ENCODE measurements at regions not wholly inside any gene's neighbourhood (a gene's known extent, or its start where the extent isn't known, plus 50 kb on each side); places are given as distances from the start of the nearest gene placed in this dataset.
"Not testable (repeated sequence)": the region's sequence is repeated elsewhere in the genome, so short reads cannot be mapped to it uniquely, and the experiment has no call there.

DNA sequence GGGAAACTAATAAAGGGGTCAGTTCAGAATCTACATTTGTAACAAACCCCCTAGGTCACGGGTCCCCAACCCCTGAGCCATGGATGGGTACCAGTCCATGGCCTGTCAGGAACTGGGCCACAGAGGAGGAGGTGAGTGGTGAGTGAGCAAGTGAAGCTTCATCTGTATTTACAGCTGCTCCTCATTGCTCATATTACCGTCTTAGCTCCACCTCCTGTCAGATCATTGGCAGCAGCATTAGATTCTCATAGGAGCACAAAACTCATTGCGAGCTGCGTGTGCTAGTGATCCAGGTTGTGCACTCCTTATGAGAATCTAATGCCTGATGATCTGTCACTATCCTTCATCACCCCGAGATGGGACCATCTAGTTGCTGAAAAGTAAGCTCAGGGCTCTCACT, 88.4 kb upstream of the MPP7 start:
- DNase-seq (ENCODE audit: low read depth), result no peak

DNA sequence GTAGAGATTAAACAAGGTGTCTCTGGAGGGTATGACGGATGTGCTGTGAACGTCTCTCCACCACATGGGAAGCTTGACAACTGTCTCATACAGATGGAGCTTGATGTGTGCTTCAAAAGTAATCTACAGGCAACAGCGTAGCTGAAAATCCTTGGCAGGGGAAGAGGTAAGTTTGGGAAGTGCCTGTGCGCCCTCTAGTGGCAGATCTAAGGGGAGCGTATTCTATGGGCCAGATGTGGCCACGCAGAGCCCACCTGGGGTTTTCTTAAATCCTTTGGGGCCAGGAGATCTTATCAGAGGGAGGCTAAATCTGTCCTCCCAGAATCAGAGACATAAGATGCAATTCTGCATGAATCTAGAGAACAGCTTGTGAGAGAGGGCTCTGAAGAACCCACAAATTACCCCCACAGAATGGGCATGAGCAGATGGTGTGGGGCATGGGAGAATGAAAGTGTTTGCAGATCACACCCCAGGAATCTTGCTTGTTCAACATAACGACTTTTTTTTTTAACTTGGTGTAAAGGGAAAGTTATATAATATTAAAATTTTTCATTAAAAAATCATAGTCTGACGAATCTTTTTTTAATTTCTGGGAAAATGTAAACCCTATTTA, 91.2 kb upstream of the MPP7 start:
- DNase-seq (ENCODE audit: low read depth), result peak; percentile 14

DNA sequence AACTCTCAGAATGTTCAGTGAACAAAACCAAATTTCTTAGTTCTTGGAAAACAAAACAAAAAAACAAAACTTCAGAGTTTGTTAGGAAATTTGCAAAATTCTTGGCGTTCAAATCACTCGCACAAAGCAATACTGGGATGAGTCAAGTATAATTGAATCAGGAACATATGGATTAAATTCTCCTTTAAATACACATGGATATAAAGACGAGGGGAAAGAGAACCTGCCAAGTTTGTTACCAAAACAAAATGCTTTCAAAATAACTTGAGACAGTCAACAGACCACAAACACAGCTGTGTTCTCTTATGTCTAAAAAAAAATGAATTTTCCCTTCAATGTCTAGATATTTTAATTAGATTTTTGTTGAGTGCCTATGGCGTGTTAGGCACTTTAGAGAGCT, 93.5 kb upstream of the MPP7 start:
- no peak for DNase-seq (ENCODE audit: low read depth)

DNA sequence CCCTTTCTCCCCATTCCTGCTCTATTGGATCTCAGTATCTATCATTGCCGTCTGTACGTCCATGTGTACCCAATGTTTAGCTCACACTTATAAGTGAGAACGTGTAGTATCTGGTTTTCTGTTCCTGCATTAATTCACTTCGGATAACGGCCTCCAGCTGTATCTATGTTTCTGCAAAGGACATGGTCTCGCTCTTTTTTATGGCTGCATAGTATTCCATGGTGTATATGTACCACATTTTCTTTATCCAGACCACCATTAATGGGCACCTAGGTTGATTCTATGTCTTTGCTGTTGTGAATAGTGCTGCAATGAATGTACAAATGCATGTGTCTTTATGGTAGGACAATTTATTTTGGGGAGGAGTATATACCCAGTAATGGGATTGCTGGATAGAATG, 94.4 kb upstream of the MPP7 start:
- no peak for DNase-seq (ENCODE audit: low read depth)

DNA sequence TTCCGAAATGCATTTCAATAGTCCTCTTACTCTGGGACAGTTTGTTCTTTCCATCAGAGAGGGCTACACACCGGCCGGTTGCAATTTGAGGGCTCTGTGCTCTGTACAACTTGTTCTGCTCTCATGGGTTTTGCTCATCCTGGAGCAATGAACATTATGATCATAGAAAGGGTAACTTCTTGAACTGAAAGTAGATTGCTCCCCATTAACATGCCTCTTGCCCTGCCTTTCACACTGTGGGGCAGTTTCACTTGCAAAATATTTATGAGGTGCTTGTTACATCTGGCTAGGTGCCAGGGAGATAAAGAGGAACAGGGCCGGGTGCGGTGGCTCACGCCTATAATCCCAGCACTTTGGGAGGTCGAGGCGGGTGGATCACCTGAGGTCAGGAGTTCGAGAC, 97.3 kb upstream of the MPP7 start:
- DNase-seq (ENCODE audit: low read depth), result no peak

DNA sequence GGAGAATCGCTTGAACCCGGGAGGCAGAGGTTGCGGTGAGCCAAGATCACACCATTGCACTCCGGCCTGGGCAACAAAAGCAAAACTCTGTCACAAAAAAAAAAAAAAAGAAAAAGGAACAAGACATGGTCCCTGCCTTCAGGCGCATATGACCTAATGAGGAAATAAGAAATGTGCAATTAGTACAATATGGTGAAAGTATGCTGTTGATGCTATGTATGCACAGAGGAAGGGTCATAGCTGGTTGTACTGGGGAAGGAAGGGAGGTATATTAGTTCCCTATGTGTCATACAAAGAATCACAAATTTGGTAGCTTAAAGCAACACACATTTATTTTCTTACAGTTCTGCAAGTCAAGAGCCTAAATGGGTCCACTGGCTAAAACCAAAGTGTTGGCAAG, 97.8 kb upstream of the MPP7 start:
- DNase-seq (ENCODE audit: low read depth), result no peak

DNA sequence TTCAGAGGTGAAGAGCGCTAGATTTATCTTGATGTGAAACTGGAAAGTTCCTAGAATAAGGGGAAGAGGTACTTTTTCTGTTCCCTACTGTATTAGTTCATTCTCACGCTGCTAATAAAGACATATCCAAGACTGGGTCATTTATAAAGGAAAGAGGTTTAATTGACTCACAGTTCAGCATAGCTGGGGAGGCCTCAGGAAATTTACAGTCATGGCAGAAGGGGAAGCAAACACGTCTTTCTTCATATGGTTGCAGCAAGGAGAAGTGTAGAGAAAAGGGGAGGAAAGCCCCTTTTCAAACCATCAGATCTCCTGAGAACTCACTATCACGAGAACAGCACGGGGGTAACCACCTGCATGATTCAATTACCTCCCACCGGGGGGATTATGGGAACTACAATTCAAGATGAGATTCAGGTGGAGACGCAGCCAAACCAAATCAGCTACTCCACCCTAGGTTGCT, 99.8 kb upstream of the MPP7 start:
- DNase-seq (ENCODE audit: low read depth), result not testable (repeated sequence)

DNA sequence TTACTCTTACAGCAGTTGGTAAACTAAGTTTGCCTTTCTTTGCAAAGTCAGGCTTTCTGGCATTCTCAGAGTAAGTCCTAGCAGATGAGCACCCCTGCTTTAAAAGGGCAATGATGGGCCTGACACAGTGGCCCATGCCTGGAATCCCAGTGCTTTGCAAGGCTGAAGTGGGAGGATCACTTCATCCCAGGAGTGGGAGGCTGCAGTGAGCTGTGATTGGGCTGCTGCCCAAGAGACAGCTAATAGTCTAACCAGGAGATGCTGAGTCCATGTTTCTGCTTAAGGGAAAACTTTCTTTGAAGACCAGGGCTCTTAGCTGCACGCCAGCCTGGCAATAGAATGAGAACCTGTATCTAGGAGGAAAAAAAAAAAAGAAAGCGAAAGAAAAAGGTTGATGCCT, 100.2 kb upstream of the MPP7 start:
- DNase-seq (ENCODE audit: low read depth), result no peak

DNA sequence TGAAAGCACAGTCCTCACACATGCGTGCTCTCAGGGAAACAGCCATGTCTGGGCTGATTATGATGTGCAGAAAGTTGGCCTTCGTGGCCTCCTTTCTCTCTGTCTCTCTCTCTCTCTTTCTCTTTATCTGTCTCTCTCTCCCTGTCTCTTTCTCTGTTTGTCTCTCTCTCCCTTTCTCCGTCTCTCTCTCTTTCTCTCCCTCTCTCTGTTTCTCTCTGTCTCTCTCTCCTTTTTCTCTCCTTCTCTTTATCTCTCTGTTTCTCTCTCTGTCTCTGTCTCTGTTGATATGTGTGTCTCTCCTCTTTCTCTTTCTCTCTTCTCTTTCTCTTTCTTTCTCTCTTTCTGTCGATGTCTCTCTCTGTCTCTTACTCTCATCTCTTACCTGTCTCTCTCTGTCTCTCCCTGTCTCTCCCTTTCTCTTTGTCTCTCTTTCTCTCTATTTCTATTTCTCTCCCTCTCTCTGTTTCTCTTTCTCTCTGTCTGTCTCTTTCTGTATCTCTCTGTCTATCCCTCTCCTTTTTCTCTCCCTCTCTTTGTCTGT, 105.4 kb upstream of the MPP7 start:
- no peak for DNase-seq (ENCODE audit: low read depth)

DNA sequence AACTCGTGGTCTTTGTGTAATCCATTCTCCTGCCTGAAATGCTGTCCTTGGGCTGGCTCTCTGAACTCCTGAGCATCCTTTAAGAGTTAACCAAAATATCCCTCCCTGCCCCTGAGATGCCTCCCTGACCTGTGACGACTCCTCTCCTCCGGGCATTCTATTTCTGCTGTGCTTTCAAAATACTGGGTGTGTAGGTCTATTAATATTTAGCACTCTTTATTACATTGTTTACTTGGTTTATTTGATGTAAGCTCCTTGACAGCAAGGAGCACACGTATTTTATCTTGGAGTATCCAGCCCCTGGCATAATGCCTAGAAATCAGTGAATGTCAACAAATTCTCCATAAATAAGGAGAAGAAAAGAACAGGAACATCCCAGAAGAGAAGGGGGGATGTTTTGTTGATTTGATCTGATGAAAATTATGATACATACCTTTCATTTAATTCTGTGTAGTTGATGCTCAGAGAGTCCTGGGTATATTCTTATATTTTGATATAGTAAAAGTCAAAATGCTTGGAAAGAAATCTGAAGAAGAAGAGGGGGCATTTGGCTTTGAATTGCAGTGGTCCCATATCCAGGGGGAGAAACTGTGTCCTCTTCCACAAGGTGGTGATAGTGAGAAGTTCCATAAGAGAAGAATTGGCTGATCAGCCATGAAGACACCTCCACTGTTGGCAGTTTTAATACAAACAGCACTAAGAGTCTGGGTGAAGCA, 107.7 kb upstream of the MPP7 start:
- no peak for DNase-seq (ENCODE audit: low read depth)

DNA sequence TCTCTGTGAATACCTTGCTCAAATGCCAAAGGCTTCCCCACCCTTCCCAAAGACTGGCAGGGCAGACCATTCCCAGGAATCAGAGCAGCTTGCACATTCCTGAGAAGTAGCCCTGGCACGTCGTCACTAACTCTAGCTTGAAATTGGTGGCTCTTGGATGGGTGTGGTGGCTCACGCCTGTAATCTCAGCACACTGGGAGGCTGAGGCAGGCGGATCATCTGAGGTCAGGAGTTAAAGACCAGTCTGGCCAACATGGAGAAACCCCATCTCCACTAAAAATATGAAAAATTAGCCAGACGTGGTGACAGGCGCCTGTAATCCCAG, 108.2 kb upstream of the MPP7 start:
- DNase-seq (ENCODE audit: low read depth), result no peak

DNA sequence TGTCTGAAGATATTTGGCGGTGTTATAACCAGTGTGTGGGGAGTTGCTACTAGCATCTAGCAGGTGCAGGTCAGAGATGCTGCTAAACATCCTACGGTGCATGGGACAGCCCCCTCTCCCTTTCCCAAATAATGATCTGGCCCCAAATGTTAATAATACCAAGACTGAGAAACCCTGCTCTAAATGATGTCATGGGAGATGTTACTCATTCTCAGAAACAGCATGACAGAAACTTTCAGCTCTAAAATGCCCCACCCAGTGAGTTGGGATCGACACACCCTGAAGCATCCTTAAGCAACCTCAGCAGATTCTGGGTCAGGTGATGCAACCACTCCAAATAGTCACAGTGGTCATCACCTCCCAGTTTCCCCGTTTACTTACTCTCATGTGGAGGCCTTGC, 108.8 kb upstream of the MPP7 start:
- DNase-seq (ENCODE audit: low read depth), result no peak

DNA sequence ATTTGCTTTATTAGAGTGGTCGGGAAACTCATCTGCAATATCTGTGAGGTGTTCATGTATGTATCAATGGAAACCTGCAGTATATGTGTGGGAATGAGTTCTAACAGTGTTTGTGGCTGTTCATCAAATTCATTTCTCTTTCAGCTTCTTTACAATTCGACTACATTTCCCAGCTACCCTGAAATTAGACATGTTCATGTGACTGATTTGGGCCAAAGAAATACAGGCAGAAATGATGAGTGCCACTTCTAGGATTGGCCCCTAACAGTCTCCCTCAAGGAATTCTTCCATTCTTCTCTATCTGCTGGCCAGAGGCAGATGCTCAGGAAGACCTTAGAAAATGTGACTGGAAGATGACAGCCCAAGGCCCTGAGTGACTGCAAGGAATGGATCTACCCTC, 114.8 kb upstream of the WAC start:
- no peak for DNase-seq (ENCODE audit: low read depth)

DNA sequence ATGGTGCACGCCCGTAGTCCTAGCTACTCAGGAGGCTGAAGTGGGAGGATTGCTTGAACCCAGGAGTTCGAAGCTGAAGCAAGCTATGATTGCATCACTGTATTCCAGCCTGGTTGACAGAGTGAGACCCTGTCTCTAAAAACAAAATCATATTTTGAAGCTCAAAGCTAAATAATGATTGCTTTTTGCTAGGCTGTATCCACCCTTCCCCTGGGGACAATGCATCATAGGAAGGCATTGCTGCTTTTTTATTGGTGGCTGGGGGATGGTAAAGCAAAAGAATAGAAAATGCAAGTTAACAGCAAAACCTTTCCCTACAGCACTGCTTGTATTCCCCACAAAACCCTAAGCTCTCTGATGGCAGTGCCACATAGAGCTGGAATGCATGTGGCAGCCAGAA, 107.5 kb upstream of the WAC start:
- no peak for DNase-seq (ENCODE audit: low read depth)

DNA sequence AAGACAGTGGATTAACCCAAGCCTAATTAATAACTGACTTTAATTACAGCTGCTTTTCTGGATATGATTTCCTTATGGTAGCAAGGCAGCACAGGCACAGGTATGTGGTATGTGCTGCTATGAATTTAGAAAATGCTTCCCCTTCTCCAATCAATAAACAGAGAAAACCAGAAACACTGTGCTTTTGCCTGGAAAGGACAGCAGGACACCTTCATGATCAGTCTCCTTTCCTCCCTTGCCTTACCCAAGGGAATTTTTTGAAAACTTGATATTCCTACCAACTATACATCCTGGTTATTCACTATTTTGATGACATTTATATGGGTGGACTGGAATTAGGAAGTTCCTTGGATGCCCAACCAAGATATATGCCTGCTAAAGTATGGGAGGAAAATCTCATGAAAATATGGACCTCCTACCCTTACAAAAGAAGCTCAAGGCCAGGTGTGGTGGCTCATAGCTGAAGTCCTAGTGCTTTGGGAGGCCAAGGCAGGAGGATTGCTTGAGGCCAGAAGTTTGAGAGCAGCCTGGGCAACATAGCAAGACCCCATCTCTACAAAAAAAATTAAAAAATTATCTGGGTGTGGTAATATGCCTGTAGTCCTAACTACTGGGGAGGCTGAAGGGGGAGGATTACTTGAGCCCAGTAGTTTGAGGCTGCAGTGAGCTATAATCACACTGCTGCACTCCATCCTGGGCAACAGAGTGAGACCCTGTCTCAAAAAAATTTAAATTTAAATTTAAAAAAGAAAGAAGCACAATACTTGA, 106.3 kb upstream of the WAC start:
- no peak for DNase-seq (ENCODE audit: low read depth)

DNA sequence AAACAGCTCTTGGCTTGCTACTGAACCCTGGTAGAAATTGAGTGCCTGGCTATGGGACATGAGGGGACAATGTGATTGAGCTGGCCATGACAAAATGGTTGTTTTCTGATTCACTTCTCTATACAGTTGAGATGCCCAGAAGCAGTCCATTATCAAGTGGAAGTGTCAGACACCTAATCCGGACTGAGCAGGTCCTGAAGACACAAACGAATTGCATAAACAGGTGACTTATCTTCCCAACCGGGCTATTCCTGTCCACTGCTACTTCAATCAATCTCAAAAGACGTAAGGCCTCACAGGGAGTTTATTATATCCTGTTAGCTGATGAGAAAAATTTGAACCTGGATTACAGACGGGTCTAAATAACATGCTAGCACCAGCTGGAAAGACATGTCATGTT, 105.5 kb upstream of the WAC start:
- no peak for DNase-seq (ENCODE audit: low read depth)

DNA sequence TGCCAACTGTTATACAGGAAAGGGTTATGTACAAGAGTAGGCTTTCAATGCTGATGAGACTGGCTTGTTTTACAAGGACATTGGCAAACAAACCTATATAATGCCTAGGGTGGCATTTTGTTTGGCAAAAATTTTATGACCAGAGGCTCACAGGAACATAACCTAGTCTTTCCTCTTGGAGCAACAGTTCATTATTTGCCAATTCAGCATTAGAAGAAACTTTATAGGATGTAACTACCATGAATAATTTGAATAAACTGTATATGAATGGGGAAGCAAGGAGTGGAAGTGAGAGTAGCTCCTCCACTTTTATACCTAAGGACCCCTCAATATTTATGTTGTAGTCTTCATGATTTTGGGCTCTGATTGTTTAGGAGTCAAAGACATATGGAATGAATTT, 103.9 kb upstream of the WAC start:
- no peak for DNase-seq (ENCODE audit: low read depth)

DNA sequence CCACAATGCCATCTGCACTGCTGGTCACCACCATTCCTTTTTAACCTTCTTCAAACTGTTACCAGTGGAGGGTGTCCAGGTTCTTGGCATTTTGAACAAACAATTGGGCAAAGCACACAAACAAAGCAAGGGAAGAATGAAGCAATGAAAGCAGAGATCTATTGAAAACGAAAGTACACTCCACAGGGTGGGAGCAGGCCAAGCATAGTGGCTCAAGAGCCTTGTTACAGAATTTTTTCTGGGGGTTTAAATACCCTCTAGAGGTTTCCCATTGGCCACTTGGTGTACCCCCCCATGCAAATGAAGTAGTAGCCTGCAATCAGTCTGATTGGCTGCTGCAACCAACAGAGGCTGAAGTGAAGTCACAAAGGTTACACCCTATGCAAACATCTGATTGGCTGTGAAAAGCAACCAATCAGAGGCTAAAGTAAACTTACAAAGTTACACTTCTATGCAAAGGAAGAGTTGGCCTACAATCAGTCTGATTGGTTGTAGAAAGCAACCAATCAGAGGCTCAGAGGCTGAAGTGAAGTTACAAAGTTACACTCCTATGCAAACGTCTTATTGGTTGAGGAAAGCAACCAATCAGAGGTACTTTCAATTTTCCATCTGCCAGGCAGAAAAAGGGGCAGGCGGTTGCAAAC, 103.2 kb upstream of the WAC start:
- DNase-seq (ENCODE audit: low read depth), result peak; percentile 26

DNA sequence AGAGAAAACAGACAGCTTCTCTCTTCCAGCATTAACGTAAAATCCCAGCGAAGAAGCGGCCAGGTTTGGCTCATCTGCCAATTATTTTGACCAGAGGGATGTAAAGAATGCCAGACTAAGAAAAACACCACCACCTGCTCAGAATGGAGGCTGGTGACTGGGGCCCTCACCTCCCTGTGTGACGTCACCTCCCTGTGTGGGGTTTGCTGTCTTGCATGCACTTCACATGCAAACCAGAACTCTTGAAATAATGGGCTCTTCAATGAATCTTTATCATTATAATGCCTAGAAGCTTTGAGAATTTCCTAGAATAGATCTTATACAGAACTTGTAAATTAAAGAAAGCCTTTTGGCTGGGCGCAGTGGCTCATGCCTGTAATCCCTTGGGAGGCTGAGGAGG, 101.8 kb upstream of the WAC start:
- no peak for DNase-seq (ENCODE audit: low read depth)

DNA sequence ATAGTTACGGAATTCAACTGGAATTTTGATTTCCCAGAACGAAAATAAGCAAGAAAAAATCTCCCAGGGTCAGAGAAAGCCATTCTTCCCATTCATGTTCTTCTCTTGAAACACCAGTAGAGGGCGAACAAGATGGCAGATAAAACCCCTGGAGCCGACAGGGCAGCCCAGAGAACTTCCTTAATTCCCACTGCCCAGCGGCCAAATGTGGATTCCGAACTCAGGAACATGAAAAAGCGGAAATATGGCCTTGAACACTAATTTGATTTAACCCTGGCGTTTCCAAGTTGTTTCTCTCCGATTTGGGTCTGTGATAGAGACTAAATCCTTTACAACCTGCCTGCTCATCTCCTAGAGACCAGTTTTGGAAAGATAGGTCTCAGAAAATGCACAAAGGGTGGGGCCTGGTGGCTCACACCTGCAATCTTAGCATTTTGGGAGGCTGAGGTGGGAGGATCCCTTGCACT, 100.7 kb upstream of the WAC start:
- DNase-seq (ENCODE audit: low read depth), result no peak

DNA sequence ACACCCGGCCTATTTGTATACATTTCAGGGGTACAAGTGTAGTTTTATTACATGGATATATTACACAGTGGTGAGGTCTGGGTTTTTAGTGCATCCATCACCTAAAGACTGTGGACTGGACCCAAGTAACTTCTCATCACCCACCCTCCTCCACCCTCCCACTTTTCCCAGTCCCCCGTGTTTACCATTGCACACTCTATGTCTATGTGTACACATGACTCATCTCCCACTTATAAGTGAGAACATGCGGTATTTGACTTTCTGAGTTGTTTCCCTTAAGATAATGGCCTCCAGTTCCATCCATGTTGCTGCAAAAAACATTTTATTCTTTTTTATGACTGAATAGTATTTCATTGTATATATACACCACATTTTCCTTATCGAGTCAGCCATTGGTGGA, 98.9 kb upstream of the WAC start:
- DNase-seq (ENCODE audit: low read depth), result no peak

DNA sequence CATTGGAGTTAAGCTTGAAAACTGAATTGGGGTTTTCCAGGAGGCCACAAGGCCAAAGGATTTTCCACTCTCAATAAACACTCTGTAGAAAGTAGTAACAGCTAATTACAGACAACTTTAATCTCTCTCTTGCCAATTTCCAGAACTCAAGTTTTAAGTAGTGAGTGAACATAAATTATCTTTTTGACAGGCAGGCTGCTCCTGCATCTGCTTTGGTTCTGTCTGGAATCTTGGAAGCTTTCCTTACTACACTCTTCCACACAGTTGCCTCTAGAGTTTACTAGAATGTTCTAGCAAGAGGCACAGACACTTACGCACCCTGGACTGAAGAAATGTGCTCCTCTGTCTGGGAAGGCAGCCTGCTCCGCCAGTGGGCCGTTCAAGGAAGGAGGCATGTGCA, 90.5 kb upstream of the WAC start:
- no peak for DNase-seq (ENCODE audit: low read depth)

DNA sequence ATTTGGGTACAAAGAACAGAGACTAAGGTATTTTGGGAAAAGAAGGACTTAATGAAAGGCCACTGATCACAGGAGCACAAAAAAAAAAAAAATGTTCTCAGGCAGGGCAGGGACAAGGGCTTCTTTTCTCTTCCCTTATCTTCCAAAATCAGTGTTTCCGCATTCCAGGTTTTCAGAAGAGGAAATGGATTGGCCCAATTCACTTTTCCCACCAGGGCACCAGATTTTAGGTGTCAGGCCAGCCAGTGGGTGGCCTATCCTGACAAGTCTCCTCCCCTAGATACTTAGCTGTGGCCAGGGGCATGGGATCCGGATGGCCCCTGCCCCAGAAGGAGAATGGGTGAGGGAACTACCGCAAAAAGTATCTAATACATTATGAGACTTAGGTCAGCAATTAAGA, 88.9 kb upstream of the WAC start:
- no peak for DNase-seq (ENCODE audit: low read depth)
